Vagina (tissue), 2 donors: ENCODE measurements at regions not wholly inside any gene's neighbourhood (a gene's known extent, or its start where the extent isn't known, plus 50 kb on each side); places are given as distances from the start of the nearest gene placed in this dataset.

ENCODE experiments used
- DNase-seq, 2 donors: peaks; one replicate each; pipeline ENCODE4 v3.0.0-alpha.2; 2017; ENCODE audit errors: extremely low spot score in 2 of 2
- H3K27ac ChIP-seq: fragments of 200-600 bp; sonication (generic); one replicate; pipeline ENCODE4 v1.5.1; 2019
- H3K27me3 ChIP-seq: fragments of 200-600 bp; sonication (generic); one replicate; pipeline ENCODE4 v1.5.1; 2019
- H3K36me3 ChIP-seq, 2 donors: fragments of 200-600 bp; sonication (generic); one replicate each; pipeline ENCODE4 v1.5.1; 2017 to 2019
- H3K4me1 ChIP-seq: fragments of 200-600 bp; sonication (generic); one replicate; pipeline ENCODE4 v1.5.1; 2019
- H3K4me3 ChIP-seq, 2 donors: fragments of 200-600 bp; sonication (generic); 1 replicate in 1 of 2; 2 replicates in 1 of 2; pipeline ENCODE4 v1.5.1; 2016 to 2019
- H3K9me3 ChIP-seq: fragments of 200-600 bp; sonication (generic); one replicate; pipeline ENCODE4 v1.5.1; 2019
- POLR2A ChIP-seq, 2 donors: fragments of 450-650 bp; IDR thresholded peaks; one replicate each; pipeline ENCODE4 v1.6.1; 2017; ENCODE audit warnings: antibody characterized with exemption in 2 of 2, mild to moderate bottlenecking in 2 of 2, moderate library complexity in 2 of 2
- POLR2AphosphoS5 ChIP-seq, 2 donors: sonication (generic); formaldehyde crosslinking; IDR thresholded peaks; one replicate each; pipeline ENCODE4 v1.9.0; 2017; ENCODE audit warnings: antibody characterized with exemption in 2 of 2, mild to moderate bottlenecking in 2 of 2, low read depth in 1 of 2; ENCODE audit not compliant: insufficient read depth in 1 of 2
- intact Hi-C: fragments of 100-400 bp; cut with DNase I; formaldehyde crosslinking; loops from one replicate; pipeline ENCODE4 v1.15.1; 2023
- TF ChIP-seq, protein P1 (sequence below), 3 experiments: fragments of 450-650 bp in 2 of 3; fragments of 200-600 bp in 1 of 3; sonication (generic) in 1 of 3; IDR thresholded peaks; one replicate each; pipeline ENCODE4 v1.5.1; 2017 to 2019; ENCODE audit warnings: antibody characterized with exemption in 3 of 3, mild to moderate bottlenecking in 2 of 3, moderate library complexity in 2 of 3

DNA sequence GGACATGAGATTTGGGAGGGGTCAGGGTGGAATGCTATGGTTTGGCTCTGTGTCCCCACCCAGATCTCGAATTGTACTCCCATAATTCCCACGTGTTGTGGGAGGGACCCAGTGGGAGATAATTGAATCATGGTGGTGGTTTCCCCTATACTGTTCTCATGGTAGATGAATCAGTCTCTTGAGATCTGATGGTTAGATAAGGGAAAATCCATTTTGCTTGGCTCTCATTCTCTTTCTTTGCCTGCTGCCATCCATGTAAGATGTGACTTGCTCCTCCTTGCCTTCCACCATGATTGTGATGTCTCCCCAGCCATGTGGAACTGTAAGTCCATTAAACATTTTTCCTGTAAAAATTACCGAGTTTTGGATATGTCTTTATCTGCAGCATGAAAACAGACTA, 80.9 kb upstream of the GALNT5 start:
- H3K4me3 ChIP-seq: no peak overlapping the region
- no peak for DNase-seq
- intact Hi-C loops: no loop called here
- H3K9me3 ChIP-seq: no peaks in the 10 kb centered on the region
- no peak overlapping the region for H3K27ac ChIP-seq
- H3K4me1 ChIP-seq: peaks cover 10% of the 10 kb centered on the region
- no peaks in the 10 kb centered on the region for H3K27me3 ChIP-seq
- H3K36me3 ChIP-seq: no peaks in the 10 kb centered on the region
- no peak for TF ChIP-seq POLR2A (IDR thresholded peaks at IDR 0.05)

GRCh38 chr2:157178874-157179273, 78.6 kb upstream of the GALNT5 start:
- Histone ChIP-seq H3K27me3 (no peaks in the 10 kb centered on the region), H3K4me3 (no peak overlapping the region), H3K4me1 (peaks cover 4% of the 10 kb centered on the region), H3K36me3 (no peaks in the 10 kb centered on the region), H3K27ac (no peak overlapping the region), H3K9me3 (no peaks in the 10 kb centered on the region)
- DNase-seq: no peak
- TF ChIP-seq, protein P1, sequence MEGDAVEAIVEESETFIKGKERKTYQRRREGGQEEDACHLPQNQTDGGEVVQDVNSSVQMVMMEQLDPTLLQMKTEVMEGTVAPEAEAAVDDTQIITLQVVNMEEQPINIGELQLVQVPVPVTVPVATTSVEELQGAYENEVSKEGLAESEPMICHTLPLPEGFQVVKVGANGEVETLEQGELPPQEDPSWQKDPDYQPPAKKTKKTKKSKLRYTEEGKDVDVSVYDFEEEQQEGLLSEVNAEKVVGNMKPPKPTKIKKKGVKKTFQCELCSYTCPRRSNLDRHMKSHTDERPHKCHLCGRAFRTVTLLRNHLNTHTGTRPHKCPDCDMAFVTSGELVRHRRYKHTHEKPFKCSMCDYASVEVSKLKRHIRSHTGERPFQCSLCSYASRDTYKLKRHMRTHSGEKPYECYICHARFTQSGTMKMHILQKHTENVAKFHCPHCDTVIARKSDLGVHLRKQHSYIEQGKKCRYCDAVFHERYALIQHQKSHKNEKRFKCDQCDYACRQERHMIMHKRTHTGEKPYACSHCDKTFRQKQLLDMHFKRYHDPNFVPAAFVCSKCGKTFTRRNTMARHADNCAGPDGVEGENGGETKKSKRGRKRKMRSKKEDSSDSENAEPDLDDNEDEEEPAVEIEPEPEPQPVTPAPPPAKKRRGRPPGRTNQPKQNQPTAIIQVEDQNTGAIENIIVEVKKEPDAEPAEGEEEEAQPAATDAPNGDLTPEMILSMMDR (IDR thresholded peaks at IDR 0.05): no peak
- no peak for TF ChIP-seq POLR2A (IDR thresholded peaks at IDR 0.05)
- no peak for TF ChIP-seq POLR2AphosphoS5 (IDR thresholded peaks at IDR 0.05; ENCODE audit: insufficient read depth in 1 of 2, low read depth in 1 of 2)
- intact Hi-C loops: no loop called here

- no peak for DNase-seq
- Histone ChIP-seq H3K36me3 (no peaks in the 10 kb centered on the region), H3K27me3 (no peaks in the 10 kb centered on the region), H3K27ac (no peak overlapping the region), H3K9me3 (no peaks in the 10 kb centered on the region), H3K4me1 (no peaks in the 10 kb centered on the region), H3K4me3 (no peak overlapping the region)
- intact Hi-C loops: no loop called here
- TF ChIP-seq, protein P1 (IDR thresholded peaks at IDR 0.05): no peak
- no peak for TF ChIP-seq POLR2AphosphoS5 (IDR thresholded peaks at IDR 0.05; ENCODE audit: insufficient read depth in 1 of 2, low read depth in 1 of 2)
- no peak for TF ChIP-seq POLR2A (IDR thresholded peaks at IDR 0.05)
Observed at GRCh38 chr2:157179324-157180105, 78.0 kb upstream of the GALNT5 start.

- intact Hi-C loops: no loop called here
- H3K27ac ChIP-seq: no peak overlapping the region
- TF ChIP-seq POLR2AphosphoS5 (IDR thresholded peaks at IDR 0.05; ENCODE audit: insufficient read depth in 1 of 2, low read depth in 1 of 2): no peak
- TF ChIP-seq, protein P1 (IDR thresholded peaks at IDR 0.05): no peak
- no peak for TF ChIP-seq POLR2A (IDR thresholded peaks at IDR 0.05)
- no peaks in the 10 kb centered on the region for H3K9me3 ChIP-seq
- no peaks in the 10 kb centered on the region for H3K27me3 ChIP-seq
- no peaks in the 10 kb centered on the region for H3K36me3 ChIP-seq
- no peak overlapping the region for H3K4me3 ChIP-seq
- no peak for DNase-seq
- no peaks in the 10 kb centered on the region for H3K4me1 ChIP-seq
Observed at GRCh38 chr2:157180359-157180758, 77.1 kb upstream of the GALNT5 start.

- H3K4me3 ChIP-seq: no peak overlapping the region
- no peaks in the 10 kb centered on the region for H3K27me3 ChIP-seq
- TF ChIP-seq POLR2A (IDR thresholded peaks at IDR 0.05) (no peak), POLR2AphosphoS5 (IDR thresholded peaks at IDR 0.05; ENCODE audit: insufficient read depth in 1 of 2, low read depth in 1 of 2) (no peak)
- TF ChIP-seq, protein P1 (IDR thresholded peaks at IDR 0.05): no peak
- H3K36me3 ChIP-seq: no peaks in the 10 kb centered on the region
- intact Hi-C loops: no loop called here
- no peaks in the 10 kb centered on the region for H3K4me1 ChIP-seq
- H3K9me3 ChIP-seq: no peaks in the 10 kb centered on the region
- DNase-seq: no peak
- no peak overlapping the region for H3K27ac ChIP-seq
Observed at GRCh38 chr2:157181234-157181633, 76.3 kb upstream of the GALNT5 start.
